Endothelial cell of umbilical vein (primary cell): ENCODE measurements at regions not wholly inside any gene's neighbourhood (a gene's known extent, or its start where the extent isn't known, plus 50 kb on each side); places are given as distances from the start of the nearest gene placed in this dataset.

Experiments
- BruUV-seq: library from RNA; stranded (reverse); fragments of 400-500 nt; replicated peaks from 2 replicates; lab custom pipeline; 2021; lab: Mats Ljungman, UMichigan
- CTCF ChIA-PET: fragments of 300-600, 350-600 bp; sonication (Branson Sonifier 250); formaldehyde crosslinking; loops from one replicate; lab custom pipeline; 2021; ENCODE audit warnings: antibody characterized with exemption, inconsistent platforms; lab: Charles Lee
- POLR2A ChIA-PET: fragments of 300-600, 350-600 bp; sonication (Branson Sonifier 250); formaldehyde crosslinking; loops from one replicate; lab custom pipeline; 2021; ENCODE audit warnings: antibody characterized with exemption, inconsistent platforms; lab: Charles Lee
- DNase-seq: peaks from one replicate; pipeline ENCODE4 v3.0.0-alpha.2; 2011; ENCODE audit warnings: low read depth, low spot score
- FAIRE-seq: peaks from 2 replicates; lab custom pipeline; 2011; peaks lifted over from hg19 to GRCh38; lab: Jason Lieb, UNC
- H2AFZ ChIP-seq: 2 replicates; pipeline ENCODE4 v1.6.0; 2012; ENCODE audit warnings: low read depth, low read length, control low read depth, inconsistent platforms
- H3K27ac ChIP-seq: 2 replicates; pipeline ENCODE4 v1.5.1; 2011; ENCODE audit warnings: low read depth, mild to moderate bottlenecking, control low read depth, low read length, moderate library complexity; ENCODE audit not compliant: insufficient read depth
- H3K27me3 ChIP-seq, 2 experiments: 2 replicates each; pipeline versions ENCODE4 v1.6.0 to v1.6.1; 2011; ENCODE audit warnings: low read length in 2 of 2, mixed read lengths in 1 of 2; ENCODE audit not compliant: control insufficient read depth in 2 of 2, insufficient read depth in 2 of 2
- H3K36me3 ChIP-seq, 2 experiments: 2 replicates in 1 of 2; 3 replicates in 1 of 2; pipeline ENCODE4 v1.5.1; 2011; ENCODE audit warnings: low read length in 2 of 2, mild to moderate bottlenecking in 1 of 2, moderate library complexity in 1 of 2; ENCODE audit not compliant: control insufficient read depth in 2 of 2, insufficient read depth in 2 of 2; ENCODE audit errors: extremely low read depth in 1 of 2
- H3K4me1 ChIP-seq: 3 replicates; pipeline ENCODE4 v1.5.1; 2011; ENCODE audit warnings: mild to moderate bottlenecking, low read length; ENCODE audit not compliant: control insufficient read depth, insufficient read depth; ENCODE audit errors: extremely low read depth
- H3K4me2 ChIP-seq: 2 replicates; pipeline ENCODE4 v1.6.1; 2011; ENCODE audit warnings: low read length, control low read depth, mixed read lengths; ENCODE audit not compliant: insufficient read depth
- H3K4me3 ChIP-seq, 3 experiments: fragments of 200-600 bp in 1 of 3; sonication (generic), shearing (Covaris generic) in 1 of 3; replicated peaks in 1 of 3; 2 replicates each; pipeline ENCODE4 v1.5.1; 2011 to 2016; ENCODE audit warnings: control low read depth in 3 of 3, low read length in 3 of 3, mild to moderate bottlenecking in 2 of 3, inconsistent platforms in 1 of 3, low read depth in 1 of 3, moderate library complexity in 1 of 3; ENCODE audit not compliant: insufficient read depth in 1 of 3
- H3K79me2 ChIP-seq: 2 replicates; pipeline ENCODE4 v1.6.0; 2012; ENCODE audit warnings: low read length, inconsistent platforms; ENCODE audit not compliant: control insufficient read depth, insufficient read depth
- H3K9ac ChIP-seq: replicated peaks from 2 replicates; pipeline ENCODE3; 2011; ENCODE audit warnings: low read length, control low read depth; ENCODE audit not compliant: insufficient read depth; ENCODE audit errors: extremely low read depth
- H3K9me1 ChIP-seq: replicated peaks from 3 replicates; pipeline ENCODE4 v1.6.0; 2011; ENCODE audit warnings: mild to moderate bottlenecking, low read length; ENCODE audit not compliant: control insufficient read depth, insufficient read depth; ENCODE audit errors: extremely low read depth
- H3K9me3 ChIP-seq: replicated peaks from 2 replicates; pipeline ENCODE4 v1.5.1; 2012; ENCODE audit warnings: low read length, inconsistent platforms; ENCODE audit not compliant: control insufficient read depth, insufficient read depth
- H4K20me1 ChIP-seq: replicated peaks from 2 replicates; pipeline ENCODE3; 2011; ENCODE audit warnings: mild to moderate bottlenecking, low read length; ENCODE audit not compliant: control insufficient read depth, insufficient read depth; ENCODE audit errors: extremely low read depth
- CTCF ChIP-seq, 2 donors: IDR thresholded peaks; 1 replicate in 1 of 2; 2 replicates in 1 of 2; pipeline ENCODE4 v1.5.1; 2011; ENCODE audit warnings: low read length in 2 of 2, mild to moderate bottlenecking in 2 of 2, moderate library complexity in 2 of 2, control low read depth in 1 of 2, inconsistent platforms in 1 of 2, low read depth in 1 of 2; ENCODE audit not compliant: insufficient read depth in 1 of 2; ENCODE audit errors: extremely low read depth in 1 of 2
- EZH2 ChIP-seq: IDR thresholded peaks from 2 replicates; pipeline ENCODE4 v1.6.1; 2012; ENCODE audit warnings: borderline replicate concordance, low read depth, mild to moderate bottlenecking, moderate library complexity, low read length, inconsistent platforms; ENCODE audit not compliant: severe bottlenecking
- FOS ChIP-seq: IDR thresholded peaks from 2 replicates; pipeline ENCODE4 v1.6.1; 2011; ENCODE audit warnings: mild to moderate bottlenecking, low read length, moderate library complexity, borderline replicate concordance; ENCODE audit not compliant: insufficient read depth
- GATA2 ChIP-seq: IDR thresholded peaks from 2 replicates; pipeline ENCODE4 v1.7.0; 2011; ENCODE audit warnings: low read depth, mild to moderate bottlenecking, moderate library complexity, mixed read lengths, low read length; ENCODE audit not compliant: insufficient read length, insufficient read depth
- JUN ChIP-seq: IDR thresholded peaks from 2 replicates; pipeline ENCODE4 v1.6.1; 2011; ENCODE audit warnings: borderline replicate concordance, low read depth; ENCODE audit not compliant: insufficient read length, insufficient read depth
- MAX ChIP-seq: IDR thresholded peaks from 2 replicates; pipeline ENCODE4 v1.6.1; 2011; ENCODE audit not compliant: insufficient read depth, insufficient read length
- MYC ChIP-seq: IDR thresholded peaks from one replicate; pipeline ENCODE4 v1.6.1; 2011; ENCODE audit warnings: mild to moderate bottlenecking, low read depth, low read length
- POLR2A ChIP-seq: IDR thresholded peaks from 2 replicates; pipeline ENCODE4 v1.6.1; 2012; ENCODE audit warnings: low read depth, mild to moderate bottlenecking, control low read depth, low read length
- POLR2AphosphoS5 ChIP-seq: IDR thresholded peaks from 2 replicates; pipeline ENCODE4 v1.6.1; 2012; ENCODE audit warnings: low read depth, mild to moderate bottlenecking, control low read depth, low read length, moderate library complexity; ENCODE audit not compliant: insufficient read depth
- dilution Hi-C: fragments of 300-500 bp; cut with MboI; formaldehyde crosslinking; loops from one replicate; pipeline ENCODE4 v1.15.0; 2019; ENCODE audit warnings: low sequenced_read_pairs; ENCODE audit not compliant: extremely low pct_ligation_motif_present
- intact Hi-C: fragments of 100-400 bp; cut with micrococcal nuclease; formaldehyde crosslinking; loops from one replicate; pipeline ENCODE4 v1.10.0; 2022

GRCh38 chr22:48866906-48867681 lies 960.6 kb downstream of the BRD1 start:
- no peak overlapping the region for H2AFZ ChIP-seq
- POLR2A ChIA-PET: no interaction called here
- no peaks in the 10 kb centered on the region for H3K9me1 ChIP-seq
- no peak for FAIRE-seq
- peaks cover 15% of the 10 kb centered on the region for H3K9me3 ChIP-seq
- intact Hi-C loops: no loop called here
- CTCF ChIA-PET: no interaction called here
- dilution Hi-C loops: no loop called here
- H3K27me3 ChIP-seq: no peaks in the 10 kb centered on the region
- no peak overlapping the region for H3K27ac ChIP-seq
- H3K36me3 ChIP-seq: no peaks in the 10 kb centered on the region
- H3K4me1 ChIP-seq: no peaks in the 10 kb centered on the region
- no peaks in the 10 kb centered on the region for H4K20me1 ChIP-seq
- TF ChIP-seq MAX (no peak), GATA2 (no peak), EZH2 (no peak), MYC (no peak), POLR2A (no peak), CTCF (IDR thresholded peaks at IDR 0.05; ENCODE audit: extremely low read depth in 1 of 2, insufficient read depth in 1 of 2, low read depth in 1 of 2, low read length in 2 of 2) (no peak), FOS (no peak), POLR2AphosphoS5 (no peak), JUN (no peak)
- no peak overlapping the region for H3K9ac ChIP-seq
- no TSS peak for BruUV-seq
- no peak overlapping the region for H3K4me3 ChIP-seq
- H3K79me2 ChIP-seq: no peaks in the 10 kb centered on the region
- DNase-seq: no peak
- H3K4me2 ChIP-seq: no peak overlapping the region
